OCI-LY7 (cell line): ENCODE measurements at regions not wholly inside any gene's neighbourhood (a gene's known extent, or its start where the extent isn't known, plus 50 kb on each side); places are given as distances from the start of the nearest gene placed in this dataset.

Source experiments
- BruUV-seq: library from RNA; stranded (reverse); fragments of 400-500 nt; replicated peaks from 2 replicates; lab custom pipeline; 2021; lab: Mats Ljungman, UMichigan
- CTCF ChIA-PET: fragments of 300-600 bp; sonication (Branson Sonifier 250); formaldehyde crosslinking; loops from one replicate; lab custom pipeline; 2022; ENCODE audit warnings: antibody characterized with exemption; ENCODE audit not compliant: unreplicated experiment; lab: Charles Lee
- POLR2A ChIA-PET: fragments of 300-600 bp; sonication (Branson Sonifier 250); formaldehyde crosslinking; loops from one replicate; lab custom pipeline; 2022; ENCODE audit warnings: antibody characterized with exemption; lab: Charles Lee
- DNase-seq: peaks from one replicate; pipeline ENCODE4 v3.0.0-alpha.2; 2015; ENCODE audit warnings: low spot score
- H2AFZ ChIP-seq: fragments of 200-600 bp; sonication (generic), shearing (Covaris generic); 2 replicates; pipeline ENCODE4 v1.6.1; 2014; ENCODE audit warnings: mild to moderate bottlenecking, antibody characterized with exemption, low read length, moderate library complexity
- H3K27ac ChIP-seq: fragments of 200-600 bp; sonication (generic); 2 replicates; pipeline ENCODE4 v1.5.1; 2014; ENCODE audit warnings: mixed run types, low read depth, mild to moderate bottlenecking, moderate library complexity, low read length, inconsistent platforms; ENCODE audit not compliant: poor library complexity, severe bottlenecking
- H3K36me3 ChIP-seq: fragments of 200-600 bp; sonication (generic); 2 replicates; pipeline ENCODE4 v1.6.1; 2014; ENCODE audit warnings: mild to moderate bottlenecking, antibody characterized with exemption, low read length, moderate library complexity, mixed read lengths; ENCODE audit not compliant: insufficient read depth
- H3K4me1 ChIP-seq: fragments of 200-600 bp; sonication (generic); 2 replicates; pipeline ENCODE4 v1.5.1; 2014; ENCODE audit warnings: mild to moderate bottlenecking, low read length; ENCODE audit not compliant: insufficient read depth, poor library complexity, severe bottlenecking
- H3K4me2 ChIP-seq: fragments of 200-600 bp; sonication (generic); 2 replicates; pipeline ENCODE4 v1.6.1; 2014; ENCODE audit warnings: mild to moderate bottlenecking, low read length
- H3K4me3 ChIP-seq: fragments of 200-600 bp; sonication (generic); 2 replicates; pipeline ENCODE4 v1.5.1; 2014; ENCODE audit warnings: mild to moderate bottlenecking, low read depth, low read length; ENCODE audit not compliant: poor library complexity, severe bottlenecking
- H3K79me2 ChIP-seq: fragments of 200-600 bp; sonication (generic); 2 replicates; pipeline ENCODE4 v1.6.1; 2016; ENCODE audit warnings: low read depth, mild to moderate bottlenecking, low read length, moderate library complexity, mixed read lengths; ENCODE audit not compliant: insufficient read depth
- H3K9me2 ChIP-seq: fragments of 200-600 bp; sonication (generic); 2 replicates; pipeline ENCODE4 v1.6.1; 2016; ENCODE audit warnings: mild to moderate bottlenecking, low read length, mixed read lengths; ENCODE audit not compliant: insufficient read depth
- H3K9me3 ChIP-seq: fragments of 200-600 bp; sonication (generic); 2 replicates; pipeline ENCODE4 v1.6.1; 2014; ENCODE audit warnings: mild to moderate bottlenecking, mixed run types, low read length, mixed read lengths
- H4K20me1 ChIP-seq: fragments of 200-600 bp; sonication (generic); 2 replicates; pipeline ENCODE4 v1.6.1; 2014; ENCODE audit warnings: mild to moderate bottlenecking, antibody characterized with exemption, low read length, moderate library complexity, mixed read lengths; ENCODE audit not compliant: insufficient read depth
- CTCF ChIP-seq: fragments of 200-600 bp; sonication (generic); conservative IDR thresholded peaks from 2 replicates; pipeline ENCODE4 v1.5.1; 2014; ENCODE audit warnings: mild to moderate bottlenecking, antibody characterized with exemption, low read length, moderate library complexity, mixed read lengths
- EZH2phosphoT487 ChIP-seq: fragments of 200-600 bp; sonication (generic); IDR thresholded peaks from 2 replicates; pipeline ENCODE4 v1.6.1; 2018; ENCODE audit warnings: low read depth, borderline replicate concordance, mild to moderate bottlenecking, mixed run types, antibody characterized with exemption, low read length, moderate library complexity, mixed read lengths
- intact Hi-C: fragments of 100-400 bp; cut with micrococcal nuclease; formaldehyde crosslinking; loops from one replicate; pipeline ENCODE4 v1.10.0; 2022; ENCODE audit not compliant: unreplicated experiment

DNA sequence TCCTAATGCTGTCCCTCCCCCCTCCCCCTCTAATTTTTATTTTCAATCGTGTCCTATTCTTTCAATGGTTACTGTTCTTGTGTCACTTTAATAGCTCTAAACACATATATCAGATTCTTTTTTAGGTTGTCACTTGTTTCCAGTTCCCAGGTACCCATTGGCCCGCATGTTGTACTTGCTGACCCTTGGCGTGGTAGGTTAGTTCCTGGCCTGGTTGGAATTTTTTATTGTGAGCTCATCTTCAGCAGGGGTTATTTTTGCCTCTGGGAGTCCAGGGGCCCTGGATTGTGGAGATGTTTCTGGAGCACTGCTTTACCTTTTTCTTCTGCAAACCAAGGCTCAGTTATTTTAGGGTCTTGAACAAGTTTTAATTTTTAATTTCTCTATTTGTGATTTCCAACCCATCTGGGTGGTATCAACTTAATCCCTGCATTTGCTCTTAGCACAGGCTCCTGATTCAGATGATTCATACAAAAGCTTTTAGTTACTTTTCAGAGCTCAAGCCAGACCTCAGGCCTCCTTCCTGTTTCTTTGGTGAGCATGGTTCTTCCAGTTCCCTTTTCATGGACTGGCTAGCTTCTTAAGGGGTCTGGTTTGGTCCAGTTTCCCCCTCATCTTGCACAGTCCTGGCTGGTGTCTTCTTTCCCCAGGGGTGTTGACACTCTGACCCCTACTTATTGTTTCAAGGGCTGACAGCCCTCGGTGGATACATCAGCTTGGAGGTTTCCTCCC lies 220.5 kb downstream of the TM9SF2 start:
- POLR2A ChIA-PET = interaction anchor here (0.7 to 1.3 kb wide), 2 partner anchors 9 to 18 kb away, joined by 3 to 4 read pairs; no protein-coding TSS in a partner anchor
- no peak for DNase-seq
- H3K36me3 ChIP-seq = no peaks in the 10 kb centered on the region
- BruUV-seq = no TSS peak
- no peaks in the 10 kb centered on the region for H3K9me2 ChIP-seq
- H3K4me2 ChIP-seq = no peak overlapping the region
- no peaks in the 10 kb centered on the region for H3K79me2 ChIP-seq
- no peak for TF ChIP-seq EZH2phosphoT487
- TF ChIP-seq CTCF = no peak
- H4K20me1 ChIP-seq = no peaks in the 10 kb centered on the region
- no peaks in the 10 kb centered on the region for H3K4me1 ChIP-seq
- CTCF ChIA-PET = no interaction called here
- no peaks in the 10 kb centered on the region for H3K9me3 ChIP-seq
- H3K27ac ChIP-seq = no peak overlapping the region
- no peak overlapping the region for H3K4me3 ChIP-seq
- intact Hi-C loops = no loop called here
- H2AFZ ChIP-seq = no peak overlapping the region

- no peak for DNase-seq
- Histone ChIP-seq H3K4me2 (no peak overlapping the region), H4K20me1 (no peaks in the 10 kb centered on the region), H3K9me3 (no peaks in the 10 kb centered on the region), H3K4me3 (no peak overlapping the region), H3K9me2 (no peaks in the 10 kb centered on the region), H3K36me3 (no peaks in the 10 kb centered on the region), H2AFZ (no peak overlapping the region), H3K4me1 (no peaks in the 10 kb centered on the region), H3K27ac (no peak overlapping the region), H3K79me2 (no peaks in the 10 kb centered on the region)
- ChIA-PET POLR2A (interaction anchor here (0.9 kb wide), 1 partner anchor 12 kb away, joined by 4 read pairs; no protein-coding TSS in a partner anchor), CTCF (no interaction called here)
- intact Hi-C loops = no loop called here
- TF ChIP-seq EZH2phosphoT487 (no peak), CTCF (no peak)
- no TSS peak for BruUV-seq
These were observed 216.8 kb downstream of the TM9SF2 start for GRCh38 chr13:99717959-99718674.

DNA sequence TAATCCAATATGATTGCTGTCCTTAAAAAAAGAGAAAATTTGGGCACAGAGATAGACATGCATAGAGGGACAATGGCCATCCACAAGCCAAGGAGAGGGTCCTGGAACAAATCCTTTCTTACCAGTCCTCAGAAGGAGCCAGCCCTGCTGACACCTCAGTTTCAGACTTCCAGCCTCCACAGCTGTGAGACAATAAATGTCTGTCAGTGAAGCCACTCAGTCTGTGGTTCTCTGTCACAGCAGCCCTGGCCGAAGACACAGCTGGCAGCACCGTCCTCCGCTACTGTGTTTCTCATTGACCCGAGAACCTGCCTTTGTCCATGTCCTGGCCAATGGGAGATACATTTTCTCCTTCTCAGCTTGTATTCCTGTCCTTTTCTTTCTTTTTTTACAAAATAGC lies 207.9 kb downstream of the TM9SF2 start:
- H4K20me1 ChIP-seq = no peaks in the 10 kb centered on the region
- POLR2A ChIA-PET = no interaction called here
- TF ChIP-seq EZH2phosphoT487 (no peak), CTCF (no peak)

More for the DNA sequence above, 207.9 kb downstream of the TM9SF2 start:
- Histone ChIP-seq H2AFZ (no peak overlapping the region), H3K36me3 (no peaks in the 10 kb centered on the region), H3K4me2 (no peak overlapping the region), H3K9me3 (no peaks in the 10 kb centered on the region), H3K9me2 (no peaks in the 10 kb centered on the region), H3K79me2 (no peaks in the 10 kb centered on the region), H3K4me1 (no peaks in the 10 kb centered on the region), H3K27ac (no peak overlapping the region), H3K4me3 (no peak overlapping the region)
- BruUV-seq = no TSS peak
- no peak for DNase-seq
- intact Hi-C loops = no loop called here
- CTCF ChIA-PET = no interaction called here
